WTC11 (cell line): ENCODE measurements at regions not wholly inside any gene's neighbourhood (a gene's known extent, or its start where the extent isn't known, plus 50 kb on each side); places are given as distances from the start of the nearest gene placed in this dataset.

Source experiments
- ATAC-seq: fragments of 200-7000 bp; cut with Tn5 transposase; 2 replicates; pipeline ENCODE4 v1.10.0; 2021; ENCODE audit warnings: mild to moderate bottlenecking, moderate library complexity
- CTCF ChIA-PET: fragments of 300-600 bp; sonication (Branson Sonifier 250); formaldehyde crosslinking; loops from one replicate; lab custom pipeline; 2021; ENCODE audit warnings: antibody characterized with exemption; lab: Charles Lee
- POLR2A ChIA-PET: fragments of 350-600 bp; sonication (Branson Sonifier 250); formaldehyde crosslinking; loops from one replicate; lab custom pipeline; 2021; ENCODE audit warnings: antibody characterized with exemption; lab: Charles Lee
- DNase-seq: peaks from one replicate; pipeline ENCODE4 v3.0.0; 2021; ENCODE audit warnings: low spot score
- H3K27ac Mint-ChIP-seq: 2 replicates; pipeline ENCODE4 v1.8.0; 2021; ENCODE audit warnings: mixed read lengths
- H3K27me3 Mint-ChIP-seq: 2 replicates; pipeline ENCODE4 v1.8.0; 2021; ENCODE audit warnings: low read depth, mild to moderate bottlenecking, moderate library complexity, mixed read lengths
- H3K36me3 Mint-ChIP-seq: 2 replicates; pipeline ENCODE4 v1.8.0; 2021; ENCODE audit warnings: mixed read lengths
- H3K4me1 Mint-ChIP-seq: 2 replicates; pipeline ENCODE4 v1.8.0; 2022; ENCODE audit warnings: mixed read lengths
- H3K4me3 Mint-ChIP-seq: 2 replicates; pipeline ENCODE4 v1.8.0; 2021; ENCODE audit warnings: mild to moderate bottlenecking, moderate library complexity, mixed read lengths
- H3K9me3 Mint-ChIP-seq: 2 replicates; pipeline ENCODE4 v1.8.0; 2021; ENCODE audit warnings: mixed read lengths
- CTCF ChIP-seq: fragments of 200-600 bp; IDR thresholded peaks from 2 replicates; pipeline ENCODE4 v1.8.0; 2022; ENCODE audit warnings: antibody characterized with exemption
- ELF4 ChIP-seq: sonication (generic); formaldehyde crosslinking; IDR thresholded peaks from 2 replicates; pipeline ENCODE4 v1.8.1; 2022; ENCODE audit warnings: low read depth, mild to moderate bottlenecking, moderate library complexity, missing genetic modification reagents
- EMX1 ChIP-seq: fragments of 250-450 bp; sonication (Bioruptor Pico); IDR thresholded peaks from 2 replicates; pipeline ENCODE4 v1.8.0; 2021; ENCODE audit warnings: mild to moderate bottlenecking
- FOXJ3 ChIP-seq: sonication (generic); formaldehyde crosslinking; IDR thresholded peaks from 2 replicates; pipeline ENCODE4 v1.9.0; 2021; ENCODE audit warnings: missing genetic modification reagents, mild to moderate bottlenecking, borderline replicate concordance
- FOXP1 ChIP-seq: sonication (generic); formaldehyde crosslinking; IDR thresholded peaks from 2 replicates; pipeline ENCODE4 v1.8.0; 2022; ENCODE audit warnings: missing genetic modification reagents, mild to moderate bottlenecking, moderate library complexity, borderline replicate concordance
- JAZF1 ChIP-seq: fragments of 250-450 bp; sonication (Bioruptor Pico); IDR thresholded peaks from 2 replicates; pipeline ENCODE4 v1.9.0; 2021; ENCODE audit warnings: moderate library complexity, mild to moderate bottlenecking, inconsistent platforms
- NR3C1 ChIP-seq: sonication (generic); formaldehyde crosslinking; conservative IDR thresholded peaks from 2 replicates; pipeline ENCODE4 v1.8.1; 2023; ENCODE audit warnings: low read depth, mild to moderate bottlenecking, missing genetic modification reagents
- PRRX2 ChIP-seq: fragments of 250-450 bp; sonication (Bioruptor Pico); IDR thresholded peaks from 2 replicates; pipeline ENCODE4 v1.8.0; 2021; ENCODE audit warnings: mild to moderate bottlenecking
- SMAD3 ChIP-seq: sonication (generic); formaldehyde crosslinking; IDR thresholded peaks from 2 replicates; pipeline ENCODE4 v1.8.0; 2022; ENCODE audit warnings: missing genetic modification reagents, mild to moderate bottlenecking, borderline replicate concordance
- ZBTB21 ChIP-seq: sonication (generic); formaldehyde crosslinking; IDR thresholded peaks from 2 replicates; pipeline ENCODE4 v1.8.1; 2023; ENCODE audit warnings: mild to moderate bottlenecking, missing genetic modification reagents, borderline replicate concordance
- ZNF219 ChIP-seq: sonication (generic); formaldehyde crosslinking; IDR thresholded peaks from 2 replicates; pipeline ENCODE4 v1.8.0; 2023; ENCODE audit warnings: missing genetic modification reagents, mild to moderate bottlenecking, borderline replicate concordance
- ZNF232 ChIP-seq: sonication (generic); formaldehyde crosslinking; IDR thresholded peaks from 2 replicates; pipeline ENCODE4 v1.8.0; 2022; ENCODE audit warnings: mild to moderate bottlenecking, missing genetic modification reagents
- ZNF317 ChIP-seq: sonication (generic); formaldehyde crosslinking; IDR thresholded peaks from 2 replicates; pipeline ENCODE4 v1.8.1; 2023; ENCODE audit warnings: low read depth, mild to moderate bottlenecking, moderate library complexity, missing genetic modification reagents, borderline replicate concordance
- ZNF396 ChIP-seq: fragments of 250-450 bp; sonication (Bioruptor Pico); IDR thresholded peaks from 2 replicates; pipeline ENCODE4 v1.8.0; 2021; ENCODE audit warnings: mild to moderate bottlenecking, moderate library complexity, borderline replicate concordance
- TF ChIP-seq, protein P1 (sequence below): sonication (generic); formaldehyde crosslinking; IDR thresholded peaks from 2 replicates; pipeline ENCODE4 v1.8.1; 2023; ENCODE audit warnings: mild to moderate bottlenecking, moderate library complexity, missing genetic modification reagents
- TF ChIP-seq, protein P2 (sequence below): sonication (generic); formaldehyde crosslinking; IDR thresholded peaks from 2 replicates; pipeline ENCODE4 v1.8.1; 2023; ENCODE audit warnings: mild to moderate bottlenecking, missing genetic modification reagents
- TF ChIP-seq, protein P3 (sequence below): sonication (generic); formaldehyde crosslinking; IDR thresholded peaks from 2 replicates; pipeline ENCODE4 v1.8.0; 2022; ENCODE audit warnings: mild to moderate bottlenecking, missing genetic modification reagents

- TF ChIP-seq, protein P1, sequence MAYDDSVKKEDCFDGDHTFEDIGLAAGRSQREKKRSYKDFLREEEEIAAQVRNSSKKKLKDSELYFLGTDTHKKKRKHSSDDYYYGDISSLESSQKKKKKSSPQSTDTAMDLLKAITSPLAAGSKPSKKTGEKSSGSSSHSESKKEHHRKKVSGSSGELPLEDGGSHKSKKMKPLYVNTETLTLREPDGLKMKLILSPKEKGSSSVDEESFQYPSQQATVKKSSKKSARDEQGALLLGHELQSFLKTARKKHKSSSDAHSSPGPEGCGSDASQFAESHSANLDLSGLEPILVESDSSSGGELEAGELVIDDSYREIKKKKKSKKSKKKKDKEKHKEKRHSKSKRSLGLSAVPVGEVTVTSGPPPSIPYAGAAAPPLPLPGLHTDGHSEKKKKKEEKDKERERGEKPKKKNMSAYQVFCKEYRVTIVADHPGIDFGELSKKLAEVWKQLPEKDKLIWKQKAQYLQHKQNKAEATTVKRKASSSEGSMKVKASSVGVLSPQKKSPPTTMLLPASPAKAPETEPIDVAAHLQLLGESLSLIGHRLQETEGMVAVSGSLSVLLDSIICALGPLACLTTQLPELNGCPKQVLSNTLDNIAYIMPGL, result no peak
- no peak for TF ChIP-seq PRRX2 (CRISPR knock-in tag)
- no peak for TF ChIP-seq ZNF219 (CRISPR knock-in tag)
- TF ChIP-seq JAZF1 (CRISPR knock-in tag), result no peak
- TF ChIP-seq FOXP1 (CRISPR knock-in tag), result no peak
- TF ChIP-seq NR3C1 (CRISPR knock-in tag), result no peak
- TF ChIP-seq EMX1, result no peak
- TF ChIP-seq SMAD3 (CRISPR knock-in tag), result no peak
- TF ChIP-seq ZNF396 (CRISPR knock-in tag), result no peak
- TF ChIP-seq, protein P2, sequence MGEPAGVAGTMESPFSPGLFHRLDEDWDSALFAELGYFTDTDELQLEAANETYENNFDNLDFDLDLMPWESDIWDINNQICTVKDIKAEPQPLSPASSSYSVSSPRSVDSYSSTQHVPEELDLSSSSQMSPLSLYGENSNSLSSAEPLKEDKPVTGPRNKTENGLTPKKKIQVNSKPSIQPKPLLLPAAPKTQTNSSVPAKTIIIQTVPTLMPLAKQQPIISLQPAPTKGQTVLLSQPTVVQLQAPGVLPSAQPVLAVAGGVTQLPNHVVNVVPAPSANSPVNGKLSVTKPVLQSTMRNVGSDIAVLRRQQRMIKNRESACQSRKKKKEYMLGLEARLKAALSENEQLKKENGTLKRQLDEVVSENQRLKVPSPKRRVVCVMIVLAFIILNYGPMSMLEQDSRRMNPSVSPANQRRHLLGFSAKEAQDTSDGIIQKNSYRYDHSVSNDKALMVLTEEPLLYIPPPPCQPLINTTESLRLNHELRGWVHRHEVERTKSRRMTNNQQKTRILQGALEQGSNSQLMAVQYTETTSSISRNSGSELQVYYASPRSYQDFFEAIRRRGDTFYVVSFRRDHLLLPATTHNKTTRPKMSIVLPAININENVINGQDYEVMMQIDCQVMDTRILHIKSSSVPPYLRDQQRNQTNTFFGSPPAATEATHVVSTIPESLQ, result no peak
- TF ChIP-seq ZNF317 (CRISPR knock-in tag), result no peak
Measured at GRCh38 chr7:51444936-51445335, 128.3 kb upstream of the COBL start (continued).

- TF ChIP-seq CTCF (peak; percentile 82), ZNF232 (no peak)
- no peaks in the 10 kb centered on the region for H3K36me3 Mint-ChIP-seq
- no peaks in the 10 kb centered on the region for H3K9me3 Mint-ChIP-seq
- H3K4me3 Mint-ChIP-seq, result no peak overlapping the region
- ChIA-PET POLR2A (no interaction called here), CTCF (interaction anchor here (0.6 to 3.2 kb wide), 49 partner anchors 9 to 1487 kb away, joined by 3 to 31 read pairs (median 4); no protein-coding TSS in a partner anchor)
- no peak overlapping the region for H3K27ac Mint-ChIP-seq
- ATAC-seq, result 0 out of 2 replicates have a peak, but pooled peaks have one; percentile 43
- peaks cover 5% of the 10 kb centered on the region; the same call in 1 of the 2 replicates for H3K4me1 Mint-ChIP-seq
- peak; percentile 69 for DNase-seq
- no peaks in the 10 kb centered on the region for H3K27me3 Mint-ChIP-seq
Measured at GRCh38 chr7:51430480-51431086, 114.0 kb upstream of the COBL start.

GRCh38 chr7:51428217-51428887 lies 111.7 kb upstream of the COBL start:
- H3K27ac Mint-ChIP-seq, result no peak overlapping the region
- no peaks in the 10 kb centered on the region for H3K27me3 Mint-ChIP-seq
- POLR2A ChIA-PET, result no interaction called here

More at GRCh38 chr7:51428217-51428887, 111.7 kb upstream of the COBL start:
- ATAC-seq (peak; percentile 58), DNase-seq (peak; percentile 33)
- CTCF ChIA-PET, result interaction anchor here (0.7 to 1.7 kb wide), 10 partner anchors 18 to 267 kb away, joined by 3 to 10 read pairs (median 4); no protein-coding TSS in a partner anchor
- Mint-ChIP-seq H3K4me3 (no peak overlapping the region), H3K36me3 (no peaks in the 10 kb centered on the region), H3K9me3 (no peaks in the 10 kb centered on the region), H3K4me1 (peaks cover 5% of the 10 kb centered on the region; the same call in 1 of the 2 replicates)
- no peak for TF ChIP-seq ELF4 (CRISPR knock-in tag)
- TF ChIP-seq, protein P3, sequence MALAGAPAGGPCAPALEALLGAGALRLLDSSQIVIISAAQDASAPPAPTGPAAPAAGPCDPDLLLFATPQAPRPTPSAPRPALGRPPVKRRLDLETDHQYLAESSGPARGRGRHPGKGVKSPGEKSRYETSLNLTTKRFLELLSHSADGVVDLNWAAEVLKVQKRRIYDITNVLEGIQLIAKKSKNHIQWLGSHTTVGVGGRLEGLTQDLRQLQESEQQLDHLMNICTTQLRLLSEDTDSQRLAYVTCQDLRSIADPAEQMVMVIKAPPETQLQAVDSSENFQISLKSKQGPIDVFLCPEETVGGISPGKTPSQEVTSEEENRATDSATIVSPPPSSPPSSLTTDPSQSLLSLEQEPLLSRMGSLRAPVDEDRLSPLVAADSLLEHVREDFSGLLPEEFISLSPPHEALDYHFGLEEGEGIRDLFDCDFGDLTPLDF (CRISPR knock-in tag), result no peak
- TF ChIP-seq ZNF317 (CRISPR knock-in tag), result no peak
- TF ChIP-seq FOXJ3 (CRISPR knock-in tag), result no peak
- no peak for TF ChIP-seq EMX1
- no peak for TF ChIP-seq ZBTB21 (CRISPR knock-in tag)
